Kidney (tissue), 13 donors: ENCODE measurements at regions not wholly inside any gene's neighbourhood (a gene's known extent, or its start where the extent isn't known, plus 50 kb on each side); places are given as distances from the start of the nearest gene placed in this dataset.

ENCODE experiments used
- DNase-seq, 5 donors: peaks; one replicate each; pipeline ENCODE4 v3.0.0-alpha.2; 2013 to 2020
- FAIRE-seq: peaks from 2 replicates; lab custom pipeline; 2012; peaks lifted over from hg19 to GRCh38; lab: Jason Lieb, UNC
- H3K27ac ChIP-seq, 2 donors: one replicate each; pipeline ENCODE4 v1.7.0; 2013; ENCODE audit warnings: low read depth in 2 of 2, low read length in 2 of 2, inconsistent platforms in 1 of 2
- H3K27me3 ChIP-seq: one replicate; pipeline ENCODE4 v1.7.1; 2013; ENCODE audit warnings: low read length, inconsistent platforms; ENCODE audit not compliant: control insufficient read depth, insufficient read depth
- H3K36me3 ChIP-seq, 3 donors: one replicate each; pipeline versions ENCODE4 v1.7.0 to v1.7.1; 2013; ENCODE audit warnings: low read length in 3 of 3, control low read depth in 1 of 3, inconsistent platforms in 1 of 3; ENCODE audit not compliant: insufficient read depth in 3 of 3, control insufficient read depth in 2 of 3
- H3K4me1 ChIP-seq, 3 donors: one replicate each; pipeline versions ENCODE4 v1.7.0 to v1.7.1; 2013; ENCODE audit warnings: low read length in 3 of 3, inconsistent platforms in 1 of 3, low read depth in 1 of 3; ENCODE audit not compliant: control insufficient read depth in 2 of 3, insufficient read depth in 2 of 3
- H3K4me3 ChIP-seq, 3 donors: one replicate each; pipeline versions ENCODE4 v1.7.0 to v1.8.1; 2013; ENCODE audit warnings: low read length in 3 of 3, control low read depth in 1 of 3, inconsistent platforms in 1 of 3
- H3K9ac ChIP-seq, 3 donors: one replicate each; pipeline versions ENCODE4 v1.7.0 to v1.7.1; 2013; ENCODE audit warnings: low read length in 3 of 3, control low read depth in 1 of 3, inconsistent platforms in 1 of 3
- H3K9me3 ChIP-seq, 3 donors: one replicate each; pipeline versions ENCODE4 v1.7.0 to v1.7.1; 2013; ENCODE audit warnings: low read length in 3 of 3, control low read depth in 1 of 3, inconsistent platforms in 1 of 3; ENCODE audit not compliant: control insufficient read depth in 2 of 3, insufficient read depth in 1 of 3
- CTCF ChIP-seq: IDR thresholded peaks from 3 replicates; pipeline ENCODE4 v1.5.1; 2012; ENCODE audit warnings: mild to moderate bottlenecking, moderate library complexity, borderline replicate concordance; ENCODE audit not compliant: insufficient read depth; ENCODE audit errors: extremely low read depth
- intact Hi-C: fragments of 100-400 bp; cut with DNase I; formaldehyde crosslinking; loops from one replicate; pipeline ENCODE4 v1.11.1; 2022
- donor health status: control.
- donor health status: control.
- donor health status: control.
- donor health status: control.
- donor health status: control.
- donor health status: DM: yes; HTN: yes; CAD: no.
- donor health status: Normal renal cell carcinoma (clear cell type).

DNA sequence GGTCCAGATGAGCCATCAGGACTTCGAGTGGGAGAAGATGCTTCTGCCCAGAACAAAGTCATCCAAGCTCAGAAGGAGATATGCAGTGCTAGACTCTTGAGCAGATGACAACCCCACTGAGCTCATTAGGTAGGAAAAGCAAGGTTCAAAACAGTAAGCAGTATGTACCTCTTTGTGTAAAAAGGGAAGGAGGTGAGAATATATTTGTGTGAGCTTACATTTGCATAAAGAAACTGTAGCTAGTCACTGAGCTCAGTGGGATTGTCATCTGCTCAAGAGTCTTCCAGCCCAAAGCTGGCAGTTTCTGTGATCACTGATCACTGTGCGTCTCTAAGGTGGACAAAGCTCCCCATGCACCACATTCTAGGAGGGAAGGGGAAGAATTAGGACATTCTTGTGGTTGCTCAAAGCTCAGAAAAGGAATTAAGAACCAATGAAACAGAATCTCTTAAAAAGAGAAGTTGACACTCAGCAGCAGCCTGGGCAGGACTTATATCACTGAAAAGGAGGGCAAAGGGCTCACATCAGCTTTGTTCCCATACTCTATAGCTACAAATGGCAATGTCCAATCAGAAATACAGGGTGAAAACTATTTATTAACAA lies 90.0 kb upstream of the MAFB start:
- Histone ChIP-seq H3K9me3 (no peaks in the 10 kb centered on the region), H3K27me3 (no peaks in the 10 kb centered on the region), H3K9ac (no peak overlapping the region), H3K4me3 (no peak overlapping the region), H3K4me1 (no peaks in the 10 kb centered on the region), H3K27ac (no peak overlapping the region), H3K36me3 (no peaks in the 10 kb centered on the region)
- FAIRE-seq (no peak), DNase-seq (no peak)
- no peak for TF ChIP-seq CTCF
- intact Hi-C loops, result no loop called here

- TF ChIP-seq CTCF, result no peak
- H3K27ac ChIP-seq, result no peak overlapping the region
- no peaks in the 10 kb centered on the region for H3K27me3 ChIP-seq
- H3K9me3 ChIP-seq, result no peaks in the 10 kb centered on the region
- FAIRE-seq (no peak), DNase-seq (no peak)
- intact Hi-C loops, result no loop called here
- H3K9ac ChIP-seq, result no peak overlapping the region
- H3K36me3 ChIP-seq, result no peaks in the 10 kb centered on the region
- H3K4me3 ChIP-seq, result no peak overlapping the region
- no peaks in the 10 kb centered on the region for H3K4me1 ChIP-seq
Observed at GRCh38 chr20:40781327-40782042, 92.4 kb upstream of the MAFB start.

DNA sequence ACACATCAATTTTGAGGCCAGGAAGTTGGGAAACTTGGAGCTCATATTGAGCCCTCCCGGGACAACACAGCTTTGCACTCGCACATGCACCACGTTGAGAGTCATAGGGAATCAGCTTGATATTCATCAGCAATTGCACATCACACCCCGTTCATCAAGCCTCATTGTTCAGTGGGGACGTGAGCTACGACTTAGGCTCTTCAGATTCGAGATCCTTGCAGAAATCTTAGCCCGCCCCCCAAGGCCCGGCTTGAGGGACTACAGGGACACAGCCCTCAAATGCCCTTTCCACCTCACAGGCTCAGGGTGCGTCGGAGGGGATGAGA lies 93.0 kb upstream of the MAFB start:
- H3K4me3 ChIP-seq, result no peak overlapping the region
- no peaks in the 10 kb centered on the region for H3K4me1 ChIP-seq
- H3K27ac ChIP-seq, result no peak overlapping the region
- H3K36me3 ChIP-seq, result no peaks in the 10 kb centered on the region
- H3K9ac ChIP-seq, result no peak overlapping the region
- no peaks in the 10 kb centered on the region for H3K9me3 ChIP-seq
- no peaks in the 10 kb centered on the region for H3K27me3 ChIP-seq
- FAIRE-seq (no peak), DNase-seq (no peak)
- TF ChIP-seq CTCF, result no peak
- intact Hi-C loops, result no loop called here
